Lower leg skin (tissue), 3 donors: ENCODE measurements at regions not wholly inside any gene's neighbourhood (a gene's known extent, or its start where the extent isn't known, plus 50 kb on each side); places are given as distances from the start of the nearest gene placed in this dataset.

ENCODE experiments used
- CTCF ChIP-seq, 3 donors: fragments of 450-650 bp; IDR thresholded peaks; one replicate each; pipeline ENCODE4 v1.5.1; 2016; ENCODE audit warnings: antibody characterized with exemption in 3 of 3, mild to moderate bottlenecking in 3 of 3, moderate library complexity in 2 of 3
- POLR2A ChIP-seq, 2 donors: fragments of 450-650 bp; IDR thresholded peaks; one replicate each; pipeline ENCODE4 v1.6.1; 2016 to 2017; ENCODE audit warnings: antibody characterized with exemption in 2 of 2, mild to moderate bottlenecking in 1 of 2, moderate library complexity in 1 of 2

- TF ChIP-seq CTCF (IDR thresholded peaks at IDR 0.05) (no peak), POLR2A (IDR thresholded peaks at IDR 0.05) (no peak)
Observed at GRCh38 chr3:120532969-120533368, 63.2 kb upstream of the NDUFB4 start.
